Fibroblast of the aortic adventitia (primary cell): ENCODE measurements at regions not wholly inside any gene's neighbourhood (a gene's known extent, or its start where the extent isn't known, plus 50 kb on each side); places are given as distances from the start of the nearest gene placed in this dataset.

Experiments
- DNase-seq: peaks from one replicate; pipeline ENCODE4 v3.0.0-alpha.2; 2010; ENCODE audit warnings: low read depth
- H3K4me3 ChIP-seq: 2 replicates; pipeline ENCODE4 v1.5.1; 2011; ENCODE audit warnings: low read depth, mild to moderate bottlenecking, control low read depth, low read length, moderate library complexity
- CTCF ChIP-seq: IDR thresholded peaks from 2 replicates; pipeline ENCODE4 v1.5.1; 2011; ENCODE audit warnings: mild to moderate bottlenecking, low read length, control low read depth, inconsistent platforms; ENCODE audit not compliant: insufficient read depth

- H3K4me3 ChIP-seq, result no peak overlapping the region
- no peak for DNase-seq
- TF ChIP-seq CTCF, result no peak
These were observed 147.1 kb upstream of the SASH1 start for GRCh38 chr6:148195511-148195910.

- no peak for TF ChIP-seq CTCF
- DNase-seq, result no peak
- H3K4me3 ChIP-seq, result no peak overlapping the region
These were observed 143.1 kb upstream of the SASH1 start for GRCh38 chr6:148199584-148199983.

GRCh38 chr6:148200293-148200692, 142.3 kb upstream of the SASH1 start:
- no peak for TF ChIP-seq CTCF
- H3K4me3 ChIP-seq, result no peak overlapping the region
- no peak for DNase-seq

- TF ChIP-seq CTCF, result no peak
- H3K4me3 ChIP-seq, result no peak overlapping the region
- DNase-seq, result no peak
These were observed 141.9 kb upstream of the SASH1 start for GRCh38 chr6:148200781-148201180.

GRCh38 chr6:148203281-148203925, 139.2 kb upstream of the SASH1 start:
- no peak for DNase-seq
- no peak for TF ChIP-seq CTCF
- H3K4me3 ChIP-seq, result no peak overlapping the region

GRCh38 chr6:148203970-148204369, 138.7 kb upstream of the SASH1 start:
- TF ChIP-seq CTCF, result no peak
- H3K4me3 ChIP-seq, result no peak overlapping the region
- DNase-seq, result no peak

GRCh38 chr6:148208298-148208697, 134.3 kb upstream of the SASH1 start:
- no peak for DNase-seq
- no peak for TF ChIP-seq CTCF
- H3K4me3 ChIP-seq, result no peak overlapping the region
